GM10266 (cell line): ENCODE measurements at regions not wholly inside any gene's neighbourhood (a gene's known extent, or its start where the extent isn't known, plus 50 kb on each side); places are given as distances from the start of the nearest gene placed in this dataset.

Experiments used
- DNase-seq: peaks from one replicate; pipeline ENCODE4 v3.0.0; 2012; ENCODE audit errors: extremely low spot score
- CTCF ChIP-seq: IDR thresholded peaks from 2 replicates; pipeline ENCODE4 v1.5.1; 2012; ENCODE audit warnings: mild to moderate bottlenecking, low read depth; ENCODE audit not compliant: control insufficient read depth, insufficient read depth; ENCODE audit errors: missing control alignments

- no peak for TF ChIP-seq CTCF
- DNase-seq: no peak
Observed at GRCh38 chr14:82387699-82388098, 854.0 kb upstream of the SEL1L start.

- TF ChIP-seq CTCF: no peak
- DNase-seq: no peak
Observed at GRCh38 chr14:82388488-82388887, 854.8 kb upstream of the SEL1L start.

- DNase-seq: no peak
- no peak for TF ChIP-seq CTCF
Observed at GRCh38 chr14:82390586-82390985, 856.9 kb upstream of the SEL1L start.

GRCh38 chr14:82394916-82395315 is 861.3 kb upstream of the SEL1L start:
- DNase-seq: no peak
- TF ChIP-seq CTCF: no peak

GRCh38 chr14:82398256-82398655 is 864.6 kb upstream of the SEL1L start:
- TF ChIP-seq CTCF: no peak

GRCh38 chr14:82403987-82404386 is 870.3 kb upstream of the SEL1L start:
- TF ChIP-seq CTCF: no peak
- no peak for DNase-seq

More at GRCh38 chr14:82398256-82398655, 864.6 kb upstream of the SEL1L start:
- no peak for DNase-seq

- no peak for DNase-seq
- no peak for TF ChIP-seq CTCF
Observed at GRCh38 chr14:82410064-82410463, 876.4 kb upstream of the SEL1L start.
